Smooth muscle cell of the brain vasculature (primary cell): ENCODE measurements at regions not wholly inside any gene's neighbourhood (a gene's known extent, or its start where the extent isn't known, plus 50 kb on each side); places are given as distances from the start of the nearest gene placed in this dataset.
"Not testable (repeated sequence)": the region's sequence is repeated elsewhere in the genome, so short reads cannot be mapped to it uniquely, and the experiment has no call there.

Source experiments
- DNase-seq: peaks from one replicate; pipeline ENCODE4 v3.0.0-alpha.2; 2012; ENCODE audit warnings: low read depth, low spot score

- DNase-seq, result no peak
Observed at GRCh38 chr12:95358111-95359083, 115.6 kb upstream of the METAP2 start.

GRCh38 chr12:95365912-95366311 lies 108.0 kb upstream of the METAP2 start:
- no peak for DNase-seq

- no peak for DNase-seq
Observed at GRCh38 chr12:95368931-95369330, 105.0 kb upstream of the METAP2 start.

GRCh38 chr12:95371571-95371970 lies 102.4 kb upstream of the METAP2 start:
- no peak for DNase-seq

GRCh38 chr12:95379481-95379880 lies 94.5 kb upstream of the METAP2 start:
- DNase-seq, result not testable (repeated sequence)

GRCh38 chr12:95380334-95380733 lies 93.6 kb upstream of the METAP2 start:
- not testable (repeated sequence) for DNase-seq

GRCh38 chr12:95380997-95381786 lies 92.8 kb upstream of the METAP2 start:
- no peak for DNase-seq

- not testable (repeated sequence) for DNase-seq
Observed at GRCh38 chr12:95383920-95384319, 90.0 kb upstream of the METAP2 start.

GRCh38 chr12:95384785-95385184 lies 89.2 kb upstream of the METAP2 start:
- DNase-seq, result no peak

GRCh38 chr12:95385246-95386035 lies 88.5 kb upstream of the METAP2 start:
- no peak for DNase-seq

GRCh38 chr12:95386051-95386450 lies 87.9 kb upstream of the METAP2 start:
- no peak for DNase-seq

GRCh38 chr12:95388260-95388659 lies 85.7 kb upstream of the METAP2 start:
- not testable (repeated sequence) for DNase-seq

GRCh38 chr12:95390192-95390591 lies 83.8 kb upstream of the METAP2 start:
- no peak for DNase-seq

- no peak for DNase-seq
Observed at GRCh38 chr12:95390932-95391331, 83.0 kb upstream of the METAP2 start.

- DNase-seq, result no peak
Observed at GRCh38 chr12:95393191-95393790, 80.7 kb upstream of the METAP2 start.

- DNase-seq, result no peak
Observed at GRCh38 chr12:95395696-95396095, 78.3 kb upstream of the METAP2 start.

GRCh38 chr12:95396849-95397468 lies 77.0 kb upstream of the METAP2 start:
- DNase-seq, result no peak

- DNase-seq, result no peak
Observed at GRCh38 chr12:95397571-95397970, 76.4 kb upstream of the METAP2 start.

GRCh38 chr12:95402096-95402495 lies 71.9 kb upstream of the METAP2 start:
- no peak for DNase-seq

- DNase-seq, result no peak
Observed at GRCh38 chr12:95408201-95408600, 65.8 kb upstream of the METAP2 start.

- DNase-seq, result no peak
Observed at GRCh38 chr12:95411057-95411456, 62.9 kb upstream of the METAP2 start.
